CD14-positive monocyte (primary cell): ENCODE measurements at regions not wholly inside any gene's neighbourhood (a gene's known extent, or its start where the extent isn't known, plus 50 kb on each side); places are given as distances from the start of the nearest gene placed in this dataset.

Source experiments
- DNase-seq, 3 donors: peaks; one replicate each; pipeline ENCODE4 v3.0.0-alpha.2; 2011 to 2022
- H2AFZ ChIP-seq: 2 replicates; pipeline ENCODE4 v1.6.0; 2012; ENCODE audit warnings: mild to moderate bottlenecking, low read depth, low read length, inconsistent platforms; ENCODE audit not compliant: insufficient read depth, poor library complexity, severe bottlenecking
- H3K27ac ChIP-seq, 2 donors: 1 replicate in 1 of 2; 2 replicates in 1 of 2; pipeline ENCODE4 v1.5.1; 2012 to 2013; ENCODE audit warnings: low read length in 2 of 2, control low read depth in 1 of 2, inconsistent platforms in 1 of 2, low read depth in 1 of 2, mild to moderate bottlenecking in 1 of 2
- H3K27me3 ChIP-seq, 2 donors: one replicate each; pipeline versions ENCODE4 v1.6.0 to v1.6.1; 2011 to 2013; ENCODE audit warnings: low read length in 2 of 2; ENCODE audit not compliant: control insufficient read depth in 2 of 2, insufficient read depth in 2 of 2
- H3K36me3 ChIP-seq, 2 donors: replicated peaks in 1 of 2; 1 replicate in 1 of 2; 2 replicates in 1 of 2; pipeline versions ENCODE4 v1.5.1 to v1.6.1; 2012 to 2013; ENCODE audit warnings: low read length in 2 of 2, control low read depth in 1 of 2, inconsistent platforms in 1 of 2, mild to moderate bottlenecking in 1 of 2; ENCODE audit not compliant: insufficient read depth in 2 of 2, control insufficient read depth in 1 of 2
- H3K4me1 ChIP-seq, 2 donors: 1 replicate in 1 of 2; 2 replicates in 1 of 2; pipeline versions ENCODE4 v1.5.1 to v1.6.1; 2012 to 2013; ENCODE audit warnings: low read length in 2 of 2, control low read depth in 1 of 2, inconsistent platforms in 1 of 2, mild to moderate bottlenecking in 1 of 2, moderate library complexity in 1 of 2; ENCODE audit not compliant: insufficient read depth in 2 of 2, control insufficient read depth in 1 of 2
- H3K4me2 ChIP-seq: replicated peaks from 2 replicates; pipeline ENCODE3; 2012; ENCODE audit warnings: low read length, moderate library complexity, mild to moderate bottlenecking; ENCODE audit not compliant: poor library complexity, severe bottlenecking; ENCODE audit errors: extremely low read depth
- H3K4me3 ChIP-seq, 3 experiments: fragments of 200-600 bp in 1 of 3; sonication (generic) in 1 of 3; replicated peaks in 1 of 3; 1 replicate in 2 of 3; 2 replicates in 1 of 3; pipeline ENCODE4 v1.5.1; 2011 to 2013; ENCODE audit warnings: low read length in 3 of 3, mild to moderate bottlenecking in 3 of 3, control low read depth in 2 of 3, low read depth in 2 of 3, inconsistent platforms in 1 of 3, moderate library complexity in 1 of 3
- H3K79me2 ChIP-seq: 2 replicates; pipeline ENCODE4 v1.6.0; 2012; ENCODE audit warnings: mild to moderate bottlenecking, control low read depth, inconsistent platforms, low read length, moderate library complexity; ENCODE audit not compliant: insufficient read depth
- H3K9ac ChIP-seq: 2 replicates; pipeline ENCODE4 v1.6.0; 2017; ENCODE audit warnings: low read length, mild to moderate bottlenecking; ENCODE audit not compliant: insufficient read depth, poor library complexity, severe bottlenecking
- H3K9me3 ChIP-seq, 2 donors: replicated peaks in 1 of 2; 1 replicate in 1 of 2; 2 replicates in 1 of 2; pipeline versions ENCODE4 v1.5.1 to v1.6.1; 2012 to 2013; ENCODE audit warnings: low read length in 2 of 2, control low read depth in 1 of 2; ENCODE audit not compliant: control insufficient read depth in 1 of 2, insufficient read depth in 1 of 2
- H4K20me1 ChIP-seq: 2 replicates; pipeline ENCODE4 v1.6.0; 2012; ENCODE audit warnings: mild to moderate bottlenecking, low read length, control low read depth, moderate library complexity; ENCODE audit not compliant: insufficient read depth
- H3K27ac Mint-ChIP-seq, 7 donors: one replicate each; pipeline ENCODE4 v1.8.0; 2020; ENCODE audit warnings: mild to moderate bottlenecking in 7 of 7, mixed read lengths in 7 of 7, moderate library complexity in 6 of 7, inconsistent platforms in 2 of 7
- H3K27me3 Mint-ChIP-seq, 3 donors: one replicate each; pipeline ENCODE4 v1.8.0; 2021 to 2022; ENCODE audit warnings: low read depth in 3 of 3, mild to moderate bottlenecking in 3 of 3, mixed read lengths in 3 of 3, moderate library complexity in 3 of 3, inconsistent platforms in 1 of 3
- H3K36me3 Mint-ChIP-seq, 2 donors: one replicate each; pipeline ENCODE4 v1.8.0; 2020; ENCODE audit warnings: mixed read lengths in 2 of 2, inconsistent platforms in 1 of 2, mild to moderate bottlenecking in 1 of 2
- H3K4me1 Mint-ChIP-seq: one replicate; pipeline ENCODE4 v1.8.0; 2020; ENCODE audit warnings: mild to moderate bottlenecking, mixed read lengths
- H3K4me3 Mint-ChIP-seq, 2 donors: one replicate each; pipeline ENCODE4 v1.8.0; 2020; ENCODE audit warnings: mild to moderate bottlenecking in 2 of 2, mixed read lengths in 2 of 2, moderate library complexity in 1 of 2
- H3K9me3 Mint-ChIP-seq, 7 donors: one replicate each; pipeline ENCODE4 v1.8.0; 2020 to 2022; ENCODE audit warnings: mixed read lengths in 7 of 7, mild to moderate bottlenecking in 6 of 7, moderate library complexity in 6 of 7, inconsistent platforms in 2 of 7
- WGBS: methylation state at CpG from one replicate; pipeline ENCODE4 v1.1.5; 2013; ENCODE audit warnings: missing lambda C conversion rate; ENCODE audit not compliant: insufficient coverage; 5-methylcytosine and 5-hydroxymethylcytosine counted together
- intact Hi-C, 2 donors: fragments of 100-400 bp; cut with micrococcal nuclease; formaldehyde crosslinking; loops; one replicate each; pipeline versions ENCODE4 v1.15.0 to v1.15.1; 2023
- TF ChIP-seq, protein P1 (sequence below): fragments of 200-600 bp; IDR thresholded peaks from one replicate; pipeline ENCODE4 v1.8.0; 2022; ENCODE audit warnings: antibody characterized with exemption, mild to moderate bottlenecking

DNA sequence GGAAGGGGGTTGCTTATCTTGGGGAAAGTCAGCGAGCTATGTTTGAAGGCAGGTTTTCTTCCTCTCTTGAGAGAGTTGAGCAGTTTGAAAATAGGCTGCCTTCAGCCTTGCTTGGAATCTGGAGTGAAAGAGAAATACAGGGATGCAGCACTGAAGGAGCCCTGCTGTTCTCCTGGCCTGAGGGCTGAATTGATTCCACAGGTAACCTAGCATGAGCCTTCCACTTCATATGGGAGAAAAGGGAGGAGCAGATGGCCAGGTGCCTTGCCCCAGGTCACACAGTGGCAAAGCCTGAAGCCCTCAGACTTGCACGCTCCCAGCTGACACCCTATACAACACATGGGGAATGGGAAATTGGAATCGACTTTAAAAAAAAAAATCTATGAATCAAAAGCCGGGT is 88.0 kb upstream of the WLS start:
- no peak overlapping the region for H2AFZ ChIP-seq
- TF ChIP-seq, protein P1, sequence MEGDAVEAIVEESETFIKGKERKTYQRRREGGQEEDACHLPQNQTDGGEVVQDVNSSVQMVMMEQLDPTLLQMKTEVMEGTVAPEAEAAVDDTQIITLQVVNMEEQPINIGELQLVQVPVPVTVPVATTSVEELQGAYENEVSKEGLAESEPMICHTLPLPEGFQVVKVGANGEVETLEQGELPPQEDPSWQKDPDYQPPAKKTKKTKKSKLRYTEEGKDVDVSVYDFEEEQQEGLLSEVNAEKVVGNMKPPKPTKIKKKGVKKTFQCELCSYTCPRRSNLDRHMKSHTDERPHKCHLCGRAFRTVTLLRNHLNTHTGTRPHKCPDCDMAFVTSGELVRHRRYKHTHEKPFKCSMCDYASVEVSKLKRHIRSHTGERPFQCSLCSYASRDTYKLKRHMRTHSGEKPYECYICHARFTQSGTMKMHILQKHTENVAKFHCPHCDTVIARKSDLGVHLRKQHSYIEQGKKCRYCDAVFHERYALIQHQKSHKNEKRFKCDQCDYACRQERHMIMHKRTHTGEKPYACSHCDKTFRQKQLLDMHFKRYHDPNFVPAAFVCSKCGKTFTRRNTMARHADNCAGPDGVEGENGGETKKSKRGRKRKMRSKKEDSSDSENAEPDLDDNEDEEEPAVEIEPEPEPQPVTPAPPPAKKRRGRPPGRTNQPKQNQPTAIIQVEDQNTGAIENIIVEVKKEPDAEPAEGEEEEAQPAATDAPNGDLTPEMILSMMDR = no peak
- 86% methylated on average over 1 of the region's 4 CpGs for WGBS
- H3K27ac ChIP-seq = no peak overlapping the region
- peaks cover 8% of the 10 kb centered on the region for H3K4me1 Mint-ChIP-seq
- no peak overlapping the region for H3K4me3 Mint-ChIP-seq
- H4K20me1 ChIP-seq = no peaks in the 10 kb centered on the region
- H3K9me3 Mint-ChIP-seq = peaks cover 0 to 7% (median 0%) of the 10 kb centered on the region in 7 donors
- no peak overlapping the region for H3K9ac ChIP-seq
- H3K4me1 ChIP-seq = no peaks in the 10 kb centered on the region
- no peaks in the 10 kb centered on the region for H3K36me3 Mint-ChIP-seq
- H3K9me3 ChIP-seq = no peaks in the 10 kb centered on the region
- H3K36me3 ChIP-seq = no peaks in the 10 kb centered on the region
- no peak for DNase-seq
- intact Hi-C loops = no loop called here
- H3K27me3 ChIP-seq = no peaks in the 10 kb centered on the region
- no peak overlapping the region for H3K4me2 ChIP-seq
- H3K4me3 ChIP-seq = no peak overlapping the region
- no peak overlapping the region for H3K27ac Mint-ChIP-seq
- H3K79me2 ChIP-seq = no peaks in the 10 kb centered on the region
- H3K27me3 Mint-ChIP-seq = peaks cover 3 to 5% (median 4%) of the 10 kb centered on the region in 3 donors

DNA sequence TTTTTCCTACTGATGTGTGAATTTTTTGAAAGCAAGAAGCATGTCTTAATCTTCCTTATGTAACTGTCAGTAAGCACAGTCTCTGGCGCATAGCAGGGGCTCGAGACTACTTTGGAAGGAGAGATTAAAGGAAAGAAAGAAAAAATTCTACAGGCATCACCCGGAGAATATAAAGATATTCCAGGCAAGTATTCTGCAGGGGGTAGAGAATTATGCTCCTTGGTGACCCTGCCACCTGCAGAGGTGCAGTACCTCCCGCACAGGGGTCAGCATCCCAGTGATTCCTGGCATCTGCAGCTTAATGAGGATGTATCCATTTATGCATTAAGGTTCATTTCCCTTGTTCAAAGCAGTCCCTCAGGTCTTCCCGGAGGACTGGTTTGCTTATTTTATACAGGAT is 87.6 kb upstream of the WLS start:
- Histone ChIP-seq H3K4me3 (no peak overlapping the region), H4K20me1 (no peaks in the 10 kb centered on the region), H3K36me3 (no peaks in the 10 kb centered on the region), H2AFZ (no peak overlapping the region), H3K4me2 (no peak overlapping the region), H3K27me3 (no peaks in the 10 kb centered on the region), H3K9ac (no peak overlapping the region), H3K79me2 (no peaks in the 10 kb centered on the region), H3K9me3 (no peaks in the 10 kb centered on the region), H3K4me1 (no peaks in the 10 kb centered on the region), H3K27ac (no peak overlapping the region)
- DNase-seq = no peak
- peaks cover 0 to 7% (median 0%) of the 10 kb centered on the region in 7 donors for H3K9me3 Mint-ChIP-seq
- intact Hi-C loops = no loop called here
- H3K36me3 Mint-ChIP-seq = no peaks in the 10 kb centered on the region
- TF ChIP-seq, protein P1 = no peak
- 71% methylated on average over 2 of the region's 5 CpGs for WGBS
- H3K4me3 Mint-ChIP-seq = no peak overlapping the region
- no peak overlapping the region for H3K27ac Mint-ChIP-seq
- H3K27me3 Mint-ChIP-seq = peaks cover 2 to 5% (median 4%) of the 10 kb centered on the region in 3 donors
- peaks cover 8% of the 10 kb centered on the region for H3K4me1 Mint-ChIP-seq
